ENCODE measurements at regions not wholly inside any gene's neighbourhood (a gene's known extent, or its start where the extent isn't known, plus 50 kb on each side); places are given as distances from the start of the nearest gene placed in this dataset.

DNA sequence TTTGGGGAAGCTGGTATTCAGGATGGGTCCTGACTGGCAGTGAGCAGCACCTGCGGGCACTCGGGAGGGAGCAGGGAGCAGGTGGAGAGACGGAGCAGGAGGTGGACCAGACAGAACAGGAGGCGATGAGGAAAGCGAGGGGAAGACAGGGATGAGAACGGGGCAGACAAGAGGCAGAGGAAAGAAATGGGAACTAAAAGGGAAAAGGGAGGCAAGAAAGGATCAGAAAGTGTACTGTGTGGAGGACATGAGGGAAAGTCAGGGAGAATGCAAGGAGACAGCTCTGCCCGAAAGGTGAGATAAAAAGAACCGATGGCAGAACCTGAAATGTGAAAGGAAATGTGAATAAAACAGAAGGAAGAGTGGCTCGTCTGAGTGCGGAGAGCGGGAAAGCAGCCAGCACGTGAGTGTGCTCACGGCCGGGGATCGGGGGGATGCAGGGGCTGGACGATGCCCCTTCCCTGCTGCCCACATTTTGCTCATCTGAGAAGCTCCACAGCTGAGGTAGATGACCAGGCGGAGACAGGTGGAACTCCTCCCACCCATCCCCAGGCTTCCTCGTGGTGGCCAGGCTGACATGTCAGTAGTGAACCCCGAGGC lies 494.4 kb upstream of the B3GAT1 start:
- Histone ChIP-seq H3K36me3 (ENCODE audit: control insufficient read depth in 1 of 2, insufficient read depth in 2 of 2, low read length in 2 of 2) (no peaks in the 10 kb centered on the region), H3K27me3 (ENCODE audit: low read depth, low read length) (no peaks in the 10 kb centered on the region), H3K27ac (ENCODE audit: low read length) (no peak overlapping the region), H3K4me1 (ENCODE audit: control insufficient read depth in 1 of 2, insufficient read depth in 2 of 2, low read length in 2 of 2) (peaks cover 0 to 7% of the 10 kb centered on the region in 2 donors), H3K4me3 (ENCODE audit: low read depth in 1 of 2, low read length in 2 of 2) (no peak overlapping the region), H3K9me3 (ENCODE audit: control insufficient read depth in 1 of 2, low read length in 2 of 2) (no peaks in the 10 kb centered on the region)

DNA sequence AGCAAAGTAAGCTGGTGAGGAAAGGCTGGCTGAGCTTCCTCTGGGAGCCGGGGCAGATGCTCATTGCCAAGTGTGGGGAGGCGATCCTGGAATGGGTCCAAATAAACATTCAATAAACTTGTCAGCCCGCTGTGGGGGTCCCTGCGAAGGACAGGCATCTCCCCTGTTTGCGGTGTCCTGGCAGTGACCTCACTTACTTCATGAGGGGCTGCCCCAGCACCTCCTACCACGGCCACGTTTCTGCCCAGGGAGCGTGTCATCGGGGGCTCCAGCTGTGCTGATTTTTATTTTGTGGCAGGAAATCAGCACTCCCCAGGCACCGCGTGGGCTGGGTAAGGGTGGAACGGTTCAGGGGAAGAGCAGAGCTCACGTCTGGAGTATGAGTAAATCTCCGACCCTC lies 493.9 kb upstream of the B3GAT1 start:
- Histone ChIP-seq H3K4me1 (ENCODE audit: control insufficient read depth in 1 of 2, insufficient read depth in 2 of 2, low read length in 2 of 2) (peaks cover 0 to 7% of the 10 kb centered on the region in 2 donors), H3K4me3 (ENCODE audit: low read depth in 1 of 2, low read length in 2 of 2) (no peak overlapping the region), H3K27ac (ENCODE audit: low read length) (no peak overlapping the region), H3K36me3 (ENCODE audit: control insufficient read depth in 1 of 2, insufficient read depth in 2 of 2, low read length in 2 of 2) (no peaks in the 10 kb centered on the region), H3K27me3 (ENCODE audit: low read depth, low read length) (no peaks in the 10 kb centered on the region), H3K9me3 (ENCODE audit: control insufficient read depth in 1 of 2, low read length in 2 of 2) (no peaks in the 10 kb centered on the region)

DNA sequence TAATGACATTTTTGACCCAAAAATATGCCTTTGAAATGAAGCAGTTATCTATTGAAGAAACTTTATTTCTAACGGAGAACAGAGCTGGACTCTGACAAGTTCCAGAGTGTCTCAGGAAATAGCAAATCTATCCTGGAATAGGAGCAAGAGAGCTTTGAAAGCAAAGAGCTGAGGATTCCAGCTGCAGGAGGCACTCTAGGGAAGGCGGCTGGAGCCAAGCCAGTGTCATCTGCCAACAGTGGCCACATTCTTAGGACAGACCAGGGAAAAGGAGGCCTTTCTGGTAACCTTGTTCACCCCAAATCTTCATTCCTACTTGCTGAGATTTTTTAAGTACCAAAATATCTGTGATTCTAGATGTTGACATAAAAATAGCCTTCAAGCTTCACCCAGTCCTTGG lies 493.5 kb upstream of the B3GAT1 start:
- Histone ChIP-seq H3K27me3 (ENCODE audit: low read depth, low read length) (no peaks in the 10 kb centered on the region), H3K36me3 (ENCODE audit: control insufficient read depth in 1 of 2, insufficient read depth in 2 of 2, low read length in 2 of 2) (no peaks in the 10 kb centered on the region), H3K4me3 (ENCODE audit: low read depth in 1 of 2, low read length in 2 of 2) (no peak overlapping the region)

DNA sequence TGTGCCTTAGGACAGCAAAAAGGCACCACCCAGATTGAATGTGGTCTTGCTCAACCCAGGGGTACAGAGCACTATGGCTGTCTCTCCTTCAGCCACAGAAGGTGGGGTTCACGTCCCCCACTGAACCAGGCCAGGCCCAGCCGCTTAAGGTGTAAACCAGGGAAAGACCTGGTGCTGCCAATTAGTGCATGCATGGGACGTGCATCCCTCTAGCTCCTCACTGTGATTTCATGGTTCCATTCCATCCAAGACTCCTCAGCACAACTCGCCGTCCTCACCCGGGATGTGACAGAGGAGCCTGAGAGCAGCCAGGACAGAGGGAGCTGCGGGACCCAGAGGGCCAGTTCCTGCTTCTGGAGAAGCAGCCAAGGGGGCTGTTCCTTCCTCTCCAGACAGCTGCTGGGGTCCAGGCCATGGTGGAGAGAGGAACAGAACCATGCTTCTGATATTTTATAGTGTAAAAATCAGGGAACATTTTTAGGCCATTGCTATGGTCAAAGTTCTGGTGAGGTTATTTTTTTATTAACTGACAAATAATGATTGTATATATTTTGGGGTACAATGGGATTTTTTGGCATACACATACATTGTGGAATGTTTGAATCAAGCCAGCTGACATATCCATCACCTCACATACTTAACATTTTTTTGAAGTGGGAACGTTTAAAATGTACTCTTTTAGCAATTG lies 492.2 kb upstream of the B3GAT1 start:
- H3K27me3 ChIP-seq (ENCODE audit: low read depth, low read length): no peaks in the 10 kb centered on the region
- no peaks in the 10 kb centered on the region for H3K9me3 ChIP-seq (ENCODE audit: control insufficient read depth in 1 of 2, low read length in 2 of 2)
- H3K27ac ChIP-seq (ENCODE audit: low read length): no peak overlapping the region
- no peak overlapping the region for H3K4me3 ChIP-seq (ENCODE audit: low read depth in 1 of 2, low read length in 2 of 2)
- peaks cover 0 to 7% of the 10 kb centered on the region in 2 donors for H3K4me1 ChIP-seq (ENCODE audit: control insufficient read depth in 1 of 2, insufficient read depth in 2 of 2, low read length in 2 of 2)
- no peaks in the 10 kb centered on the region for H3K36me3 ChIP-seq (ENCODE audit: control insufficient read depth in 1 of 2, insufficient read depth in 2 of 2, low read length in 2 of 2)

More for the DNA sequence above, 493.5 kb upstream of the B3GAT1 start:
- Histone ChIP-seq H3K4me1 (ENCODE audit: control insufficient read depth in 1 of 2, insufficient read depth in 2 of 2, low read length in 2 of 2) (peaks cover 0 to 7% of the 10 kb centered on the region in 2 donors), H3K27ac (ENCODE audit: low read length) (no peak overlapping the region), H3K9me3 (ENCODE audit: control insufficient read depth in 1 of 2, low read length in 2 of 2) (no peaks in the 10 kb centered on the region)

DNA sequence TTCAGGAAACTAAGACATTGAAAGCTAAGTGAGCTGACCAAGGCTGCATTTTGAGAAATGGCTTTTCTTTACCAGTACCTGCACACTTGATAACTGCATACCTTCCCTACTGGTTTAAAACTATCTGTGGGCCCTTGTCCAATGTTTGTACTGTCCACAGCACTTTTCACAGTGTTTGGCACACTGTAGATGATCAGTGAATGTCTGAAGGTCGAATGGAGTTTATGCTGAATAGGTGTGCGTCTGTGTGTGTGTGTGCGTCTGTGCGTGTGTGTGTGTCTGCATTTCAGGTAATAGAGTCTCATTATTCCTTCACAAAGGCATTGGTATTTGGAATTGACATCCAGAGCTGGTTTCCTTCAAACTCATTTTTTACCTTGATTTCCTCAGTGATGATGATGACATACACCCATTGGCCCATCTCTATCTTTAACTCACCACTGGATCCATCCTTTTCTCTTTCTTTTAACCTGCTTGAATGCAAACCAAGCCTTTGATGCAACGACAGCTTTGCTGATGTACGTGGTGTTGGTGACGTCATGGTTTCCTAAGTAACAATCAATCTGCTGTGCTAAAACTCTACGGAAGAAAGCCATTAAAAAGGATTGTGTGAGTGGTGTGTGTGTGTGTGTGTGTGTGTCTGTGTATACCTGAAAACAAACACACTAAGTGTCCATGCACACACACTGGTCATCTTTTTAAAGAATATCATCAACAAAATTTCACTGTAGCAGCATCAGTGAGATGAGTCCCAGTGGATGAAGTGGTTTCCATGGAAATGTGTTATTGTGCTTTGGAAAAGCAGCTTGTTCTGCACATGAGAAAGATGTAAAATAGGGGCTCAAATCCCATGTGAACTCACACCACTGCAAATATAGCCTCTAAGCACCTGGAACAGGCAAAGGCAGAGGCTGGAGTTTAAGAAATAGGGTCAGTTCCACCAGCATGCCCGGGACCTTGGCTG lies 490.2 kb upstream of the B3GAT1 start:
- Histone ChIP-seq H3K4me1 (ENCODE audit: control insufficient read depth in 1 of 2, insufficient read depth in 2 of 2, low read length in 2 of 2) (peaks cover 0 to 7% of the 10 kb centered on the region in 2 donors), H3K36me3 (ENCODE audit: control insufficient read depth in 1 of 2, insufficient read depth in 2 of 2, low read length in 2 of 2) (no peaks in the 10 kb centered on the region), H3K27ac (ENCODE audit: low read length) (no peak overlapping the region), H3K9me3 (ENCODE audit: control insufficient read depth in 1 of 2, low read length in 2 of 2) (no peaks in the 10 kb centered on the region), H3K27me3 (ENCODE audit: low read depth, low read length) (no peaks in the 10 kb centered on the region), H3K4me3 (ENCODE audit: low read depth in 1 of 2, low read length in 2 of 2) (no peak overlapping the region)

DNA sequence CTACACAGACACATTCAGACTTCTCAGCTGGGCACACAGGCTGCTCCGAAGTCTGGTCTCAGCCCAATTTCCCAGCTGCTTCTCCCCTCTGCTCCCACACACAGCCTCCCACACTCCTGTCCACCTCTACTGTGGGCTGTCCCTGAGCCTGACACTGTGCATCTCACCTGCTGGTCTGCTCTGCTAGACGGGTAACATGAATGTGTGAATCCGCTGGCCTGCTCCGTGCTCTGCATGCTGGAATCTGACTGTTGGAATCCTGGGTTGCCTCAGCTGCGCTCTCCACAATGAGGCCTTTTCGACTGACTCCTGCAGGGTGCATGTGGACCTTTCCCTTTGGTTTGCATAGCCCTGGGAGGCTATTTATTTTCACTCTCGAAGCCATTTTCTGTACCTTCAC lies 489.5 kb upstream of the B3GAT1 start:
- Histone ChIP-seq H3K36me3 (ENCODE audit: control insufficient read depth in 1 of 2, insufficient read depth in 2 of 2, low read length in 2 of 2) (no peaks in the 10 kb centered on the region), H3K4me3 (ENCODE audit: low read depth in 1 of 2, low read length in 2 of 2) (no peak overlapping the region), H3K27ac (ENCODE audit: low read length) (no peak overlapping the region), H3K27me3 (ENCODE audit: low read depth, low read length) (no peaks in the 10 kb centered on the region), H3K9me3 (ENCODE audit: control insufficient read depth in 1 of 2, low read length in 2 of 2) (no peaks in the 10 kb centered on the region), H3K4me1 (ENCODE audit: control insufficient read depth in 1 of 2, insufficient read depth in 2 of 2, low read length in 2 of 2) (peaks cover 0 to 7% of the 10 kb centered on the region in 2 donors)

DNA sequence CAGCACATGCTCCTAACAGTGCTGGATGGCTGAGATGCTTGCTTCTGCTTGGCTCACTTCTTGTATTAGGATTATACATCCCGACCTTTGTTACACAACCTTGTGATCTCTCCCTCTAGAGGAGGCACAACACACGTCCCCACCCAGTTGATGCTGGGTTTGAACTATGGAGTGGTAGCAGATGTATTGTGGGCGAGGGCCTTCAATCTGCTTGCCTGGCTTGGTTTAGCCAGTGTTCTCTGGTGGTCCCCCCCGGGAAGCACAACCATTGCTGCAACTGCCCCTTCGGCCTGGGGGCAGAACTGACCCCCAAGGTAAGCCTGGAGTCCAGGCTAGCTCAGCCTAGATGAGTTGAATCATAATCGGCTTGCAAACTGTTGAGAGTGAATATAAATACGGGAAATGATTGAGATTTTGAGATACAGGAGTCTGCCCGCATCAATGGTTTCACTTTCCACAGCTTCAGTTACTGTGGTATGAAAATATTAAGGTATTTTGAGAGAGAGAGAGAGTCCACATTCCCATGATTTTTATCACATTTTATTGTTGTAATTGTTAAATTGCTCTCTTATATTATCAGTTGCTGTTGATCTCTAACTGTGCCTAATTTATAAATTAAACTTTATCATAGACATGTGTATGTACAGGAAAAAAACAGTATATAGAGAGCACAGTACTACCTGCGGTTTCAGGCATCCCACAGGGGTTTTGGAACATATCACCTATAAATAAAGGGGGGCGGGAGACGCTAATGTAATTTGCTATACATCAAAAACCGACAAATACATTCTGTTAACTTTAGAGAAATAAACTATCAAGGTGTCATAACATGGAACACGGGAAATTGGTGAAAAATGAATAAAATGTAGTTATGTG lies 482.0 kb upstream of the B3GAT1 start:
- Histone ChIP-seq H3K36me3 (ENCODE audit: control insufficient read depth in 1 of 2, insufficient read depth in 2 of 2, low read length in 2 of 2) (no peaks in the 10 kb centered on the region), H3K4me1 (ENCODE audit: control insufficient read depth in 1 of 2, insufficient read depth in 2 of 2, low read length in 2 of 2) (no peaks in the 10 kb centered on the region), H3K4me3 (ENCODE audit: low read depth in 1 of 2, low read length in 2 of 2) (no peak overlapping the region), H3K9me3 (ENCODE audit: control insufficient read depth in 1 of 2, low read length in 2 of 2) (no peaks in the 10 kb centered on the region), H3K27me3 (ENCODE audit: low read depth, low read length) (no peaks in the 10 kb centered on the region), H3K27ac (ENCODE audit: low read length) (no peak overlapping the region)

DNA sequence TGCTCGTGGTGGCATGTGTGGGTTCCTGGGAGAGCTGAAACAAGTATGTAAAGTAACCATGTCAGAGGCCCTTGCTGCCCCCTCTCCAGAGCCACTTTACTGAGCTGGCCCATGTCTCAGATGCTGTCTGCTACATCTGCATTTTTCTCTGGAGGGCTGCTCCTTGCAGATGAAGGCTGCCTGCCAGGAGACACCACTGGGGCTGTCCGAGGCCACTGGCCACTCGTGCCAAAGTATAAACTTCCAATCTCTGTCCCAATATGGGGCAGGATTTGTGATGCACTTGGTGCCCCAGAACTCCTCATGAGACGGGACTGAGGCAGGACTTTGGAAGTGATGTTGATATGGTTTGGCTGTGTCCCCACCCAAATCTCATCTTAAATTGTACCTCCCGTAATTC lies 478.4 kb upstream of the B3GAT1 start:
- no peaks in the 10 kb centered on the region for H3K27me3 ChIP-seq (ENCODE audit: low read depth, low read length)
- no peaks in the 10 kb centered on the region for H3K9me3 ChIP-seq (ENCODE audit: control insufficient read depth in 1 of 2, low read length in 2 of 2)
- no peak overlapping the region for H3K27ac ChIP-seq (ENCODE audit: low read length)
- H3K4me3 ChIP-seq (ENCODE audit: low read depth in 1 of 2, low read length in 2 of 2): no peak overlapping the region
- no peaks in the 10 kb centered on the region for H3K4me1 ChIP-seq (ENCODE audit: control insufficient read depth in 1 of 2, insufficient read depth in 2 of 2, low read length in 2 of 2)
- H3K36me3 ChIP-seq (ENCODE audit: control insufficient read depth in 1 of 2, insufficient read depth in 2 of 2, low read length in 2 of 2): no peaks in the 10 kb centered on the region

DNA sequence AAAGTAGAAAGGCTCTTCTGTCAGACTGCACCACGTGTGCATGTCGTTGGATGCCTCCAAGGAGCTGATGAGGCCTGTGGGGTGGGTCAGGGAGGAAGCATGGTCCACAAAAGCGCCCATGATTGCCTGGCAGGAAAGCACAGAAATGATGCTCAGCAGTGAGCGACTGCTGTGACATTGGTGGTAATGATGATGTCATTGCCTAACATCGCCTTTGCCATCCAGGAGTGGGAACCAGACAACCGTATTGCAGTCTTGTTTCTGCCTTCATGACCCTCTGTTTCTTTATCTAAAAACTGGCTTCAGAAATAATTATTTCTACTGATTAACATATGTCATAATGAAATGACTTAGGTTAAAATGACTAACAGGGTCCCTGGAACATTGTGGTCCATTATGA lies 477.8 kb upstream of the B3GAT1 start:
- Histone ChIP-seq H3K27me3 (ENCODE audit: low read depth, low read length) (no peaks in the 10 kb centered on the region), H3K36me3 (ENCODE audit: control insufficient read depth in 1 of 2, insufficient read depth in 2 of 2, low read length in 2 of 2) (no peaks in the 10 kb centered on the region)

DNA sequence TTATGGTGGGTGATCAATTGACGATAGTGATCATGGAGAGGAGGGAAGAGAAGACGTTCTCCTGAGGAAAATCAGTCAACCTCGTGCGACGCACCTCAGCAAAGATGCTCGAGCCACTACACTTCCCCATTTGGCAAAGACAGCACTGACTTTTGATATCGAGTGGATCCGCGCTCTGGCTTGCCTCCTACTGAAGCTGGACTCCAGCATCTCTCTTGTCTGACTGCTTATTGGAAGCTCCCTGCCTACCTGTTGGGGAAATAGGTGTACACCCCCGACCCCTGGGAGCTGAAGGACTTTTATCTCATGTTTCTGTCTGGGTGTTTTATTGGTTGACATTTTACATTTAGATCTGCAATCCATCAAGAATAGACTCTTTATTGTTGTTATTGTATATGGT lies 476.8 kb upstream of the B3GAT1 start:
- Histone ChIP-seq H3K9me3 (ENCODE audit: control insufficient read depth in 1 of 2, low read length in 2 of 2) (no peaks in the 10 kb centered on the region), H3K27me3 (ENCODE audit: low read depth, low read length) (no peaks in the 10 kb centered on the region), H3K27ac (ENCODE audit: low read length) (no peak overlapping the region), H3K4me1 (ENCODE audit: control insufficient read depth in 1 of 2, insufficient read depth in 2 of 2, low read length in 2 of 2) (no peaks in the 10 kb centered on the region), H3K4me3 (ENCODE audit: low read depth in 1 of 2, low read length in 2 of 2) (no peak overlapping the region), H3K36me3 (ENCODE audit: control insufficient read depth in 1 of 2, insufficient read depth in 2 of 2, low read length in 2 of 2) (no peaks in the 10 kb centered on the region)

More for the DNA sequence above, 477.8 kb upstream of the B3GAT1 start:
- H3K27ac ChIP-seq (ENCODE audit: low read length): no peak overlapping the region
- H3K9me3 ChIP-seq (ENCODE audit: control insufficient read depth in 1 of 2, low read length in 2 of 2): no peaks in the 10 kb centered on the region
- H3K4me3 ChIP-seq (ENCODE audit: low read depth in 1 of 2, low read length in 2 of 2): no peak overlapping the region
- no peaks in the 10 kb centered on the region for H3K4me1 ChIP-seq (ENCODE audit: control insufficient read depth in 1 of 2, insufficient read depth in 2 of 2, low read length in 2 of 2)
